SU-DHL-6 (cell line): ENCODE measurements at regions not wholly inside any gene's neighbourhood (a gene's known extent, or its start where the extent isn't known, plus 50 kb on each side); places are given as distances from the start of the nearest gene placed in this dataset.

ENCODE experiments used
- EZH2phosphoT487 ChIP-seq: fragments of 200-600 bp; sonication (generic), shearing (Covaris generic); conservative IDR thresholded peaks from 2 replicates; pipeline ENCODE4 v1.6.1; 2018; ENCODE audit warnings: mild to moderate bottlenecking, antibody characterized with exemption, low read length, moderate library complexity, mixed read lengths
- TF ChIP-seq, protein P1 (sequence below): fragments of 200-600 bp; sonication (generic); IDR thresholded peaks from one replicate; pipeline ENCODE4 v1.5.1; 2017; ENCODE audit warnings: antibody characterized with exemption, mild to moderate bottlenecking, low read length, moderate library complexity; ENCODE audit not compliant: insufficient read depth, poor library complexity, severe bottlenecking

DNA sequence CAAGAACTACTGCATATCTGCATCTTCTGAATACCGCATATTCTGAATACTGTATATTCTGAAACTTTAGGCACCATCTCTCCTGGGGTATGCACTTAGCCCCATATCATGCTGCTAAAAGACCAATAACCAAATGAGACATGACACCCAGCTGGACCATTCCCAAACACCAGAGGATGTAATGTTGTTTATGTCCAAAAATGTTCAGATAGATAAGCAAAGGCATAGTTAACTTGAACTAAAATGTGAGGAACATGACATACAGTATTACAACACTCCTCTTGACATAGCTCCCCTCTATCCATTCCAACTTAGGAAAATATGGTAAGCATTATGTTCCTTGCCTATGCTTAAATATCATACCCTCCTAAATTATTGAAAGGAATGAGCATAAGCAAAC, 127.3 kb downstream of the TENT5A start:
- TF ChIP-seq, protein P1, sequence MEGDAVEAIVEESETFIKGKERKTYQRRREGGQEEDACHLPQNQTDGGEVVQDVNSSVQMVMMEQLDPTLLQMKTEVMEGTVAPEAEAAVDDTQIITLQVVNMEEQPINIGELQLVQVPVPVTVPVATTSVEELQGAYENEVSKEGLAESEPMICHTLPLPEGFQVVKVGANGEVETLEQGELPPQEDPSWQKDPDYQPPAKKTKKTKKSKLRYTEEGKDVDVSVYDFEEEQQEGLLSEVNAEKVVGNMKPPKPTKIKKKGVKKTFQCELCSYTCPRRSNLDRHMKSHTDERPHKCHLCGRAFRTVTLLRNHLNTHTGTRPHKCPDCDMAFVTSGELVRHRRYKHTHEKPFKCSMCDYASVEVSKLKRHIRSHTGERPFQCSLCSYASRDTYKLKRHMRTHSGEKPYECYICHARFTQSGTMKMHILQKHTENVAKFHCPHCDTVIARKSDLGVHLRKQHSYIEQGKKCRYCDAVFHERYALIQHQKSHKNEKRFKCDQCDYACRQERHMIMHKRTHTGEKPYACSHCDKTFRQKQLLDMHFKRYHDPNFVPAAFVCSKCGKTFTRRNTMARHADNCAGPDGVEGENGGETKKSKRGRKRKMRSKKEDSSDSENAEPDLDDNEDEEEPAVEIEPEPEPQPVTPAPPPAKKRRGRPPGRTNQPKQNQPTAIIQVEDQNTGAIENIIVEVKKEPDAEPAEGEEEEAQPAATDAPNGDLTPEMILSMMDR = no peak
- TF ChIP-seq EZH2phosphoT487 = no peak
